ENCODE measurements at regions not wholly inside any gene's neighbourhood (a gene's known extent, or its start where the extent isn't known, plus 50 kb on each side); places are given as distances from the start of the nearest gene placed in this dataset.

DNA sequence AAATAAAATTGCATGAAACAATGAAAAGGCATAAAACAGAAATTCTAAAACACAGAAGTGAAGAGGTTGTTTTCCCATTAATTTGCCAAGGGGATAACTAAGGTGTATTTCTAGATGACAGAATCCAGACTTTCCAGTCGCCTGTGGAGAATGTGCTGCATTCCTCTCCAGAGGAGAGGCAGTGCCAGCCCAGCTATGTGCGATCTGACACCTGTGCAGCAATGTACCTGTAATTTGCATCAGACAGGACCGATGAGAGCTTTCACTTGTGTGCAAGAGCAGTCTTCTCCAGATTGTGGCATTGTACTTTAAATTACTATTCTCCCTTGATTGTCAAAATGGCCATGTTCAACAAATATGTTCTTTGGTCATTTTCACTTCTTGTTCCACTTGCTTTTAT, 1037.9 kb downstream of the EFNB2 start:
- BruUV-seq (replicated peaks), result no TSS peak
- Histone ChIP-seq H3K56ac (ENCODE audit: extremely low read depth, insufficient read depth, low read length) (no peak overlapping the region), H4K8ac (ENCODE audit: low read depth in 2 of 2, low read length in 2 of 2) (no peak overlapping the region), H3K36me3 (ENCODE audit: control insufficient read depth, insufficient read depth, low read length) (no peaks in the 10 kb centered on the region), H3K9me3 (ENCODE audit: control insufficient read depth, insufficient read depth, low read length) (no peaks in the 10 kb centered on the region; the same call in 1 of the 2 replicates), H2BK120ac (ENCODE audit: low read depth, low read length) (no peak overlapping the region), H2BK20ac (ENCODE audit: low read depth, low read length) (no peak overlapping the region), H2AK9ac (replicated peaks; ENCODE audit: low read depth, low read length, poor library complexity) (no peak overlapping the region), H2AK5ac (ENCODE audit: low read depth, low read length) (no peak overlapping the region), H3K18ac (ENCODE audit: low read depth, low read length) (no peak overlapping the region), H4K91ac (ENCODE audit: insufficient read depth, low read depth, low read length) (no peak overlapping the region), H3K9ac (ENCODE audit: low read depth, low read length) (no peak overlapping the region), H3K4me3 (ENCODE audit: insufficient read depth, low read depth, low read length) (no peak overlapping the region), H4K20me1 (ENCODE audit: insufficient read depth, low read length) (no peaks in the 10 kb centered on the region), H3K4me2 (ENCODE audit: low read depth, low read length) (no peak overlapping the region), H2BK15ac (ENCODE audit: low read depth, low read length) (no peak overlapping the region), H3K27ac (ENCODE audit: insufficient read depth, low read length) (no peak overlapping the region), H3K27me3 (ENCODE audit: control insufficient read depth, insufficient read depth, low read length) (no peaks in the 10 kb centered on the region), H2BK5ac (ENCODE audit: low read depth, low read length, poor library complexity, severe bottlenecking) (no peak overlapping the region), H2AFZ (replicated peaks; ENCODE audit: low read length, poor library complexity) (no peak overlapping the region), H3K4ac (ENCODE audit: low read depth, low read length) (no peak overlapping the region), H3K23ac (ENCODE audit: low read depth, low read length) (no peak overlapping the region), H3K4me1 (ENCODE audit: control insufficient read depth, insufficient read depth, low read length) (no peaks in the 10 kb centered on the region), H4K5ac (ENCODE audit: low read depth, low read length) (no peak overlapping the region), H3K9me1 (ENCODE audit: insufficient read depth, low read length) (no peaks in the 10 kb centered on the region), H3K79me1 (ENCODE audit: low read depth in 1 of 2, low read length in 2 of 2) (no peaks in the 10 kb centered on the region), H3K14ac (replicated peaks; ENCODE audit: low read depth, low read length) (no peak overlapping the region)
- ChIA-PET CTCF (interaction anchor here (0.6 kb wide), 1 partner anchor 551 kb away, joined by 5 read pairs; no protein-coding TSS in a partner anchor), POLR2A (ENCODE audit: unreplicated experiment) (no interaction called here)
- in situ Hi-C loops (cut with MboI; ENCODE audit: low sequenced_read_pairs), result no loop called here
- DNase-seq (no peak), ATAC-seq (ENCODE audit: low read depth) (no peak)
- dilution Hi-C loops (cut with HindIII; ENCODE audit: low sequenced_read_pairs, unreplicated experiment), result no loop called here
- WGBS, 2 experiments (ENCODE audit: extremely low coverage in 2 of 2, insufficient read length in 1 of 2), result 51% methylated on average over 2 of the region's 3 CpGs; no CpG with 5 or more reads in 1 of the 2 experiments
- intact Hi-C loops (cut with micrococcal nuclease), result no loop called here
- no peak for TF ChIP-seq FOS (IDR thresholded peaks at IDR 0.05; ENCODE audit: low read depth, low read length)
- TF ChIP-seq POLR2A (IDR thresholded peaks at IDR 0.05; ENCODE audit: low read depth, low read length), result no peak
- no peak for TF ChIP-seq RAD21 (IDR thresholded peaks at IDR 0.05; ENCODE audit: low read length)
- TF ChIP-seq, protein P1, sequence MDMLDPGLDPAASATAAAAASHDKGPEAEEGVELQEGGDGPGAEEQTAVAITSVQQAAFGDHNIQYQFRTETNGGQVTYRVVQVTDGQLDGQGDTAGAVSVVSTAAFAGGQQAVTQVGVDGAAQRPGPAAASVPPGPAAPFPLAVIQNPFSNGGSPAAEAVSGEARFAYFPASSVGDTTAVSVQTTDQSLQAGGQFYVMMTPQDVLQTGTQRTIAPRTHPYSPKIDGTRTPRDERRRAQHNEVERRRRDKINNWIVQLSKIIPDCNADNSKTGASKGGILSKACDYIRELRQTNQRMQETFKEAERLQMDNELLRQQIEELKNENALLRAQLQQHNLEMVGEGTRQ (IDR thresholded peaks at IDR 0.05; ENCODE audit: low read depth, low read length), result no peak
- TF ChIP-seq MXI1 (IDR thresholded peaks at IDR 0.05; ENCODE audit: borderline replicate concordance, low read depth, low read length), result no peak
- TF ChIP-seq MAFK (IDR thresholded peaks at IDR 0.05; ENCODE audit: low read depth, low read length), result no peak
- no peak for TF ChIP-seq RCOR1 (IDR thresholded peaks at IDR 0.05; ENCODE audit: insufficient replicate concordance, low read length)
- no peak for TF ChIP-seq NFE2L2 (IDR thresholded peaks at IDR 0.05; ENCODE audit: low read depth, low read length)
- no peak for TF ChIP-seq RFX5 (IDR thresholded peaks at IDR 0.05; ENCODE audit: low read depth, low read length)

Measured in IMR-90 (cell line).